ENCODE measurements at regions not wholly inside any gene's neighbourhood (a gene's known extent, or its start where the extent isn't known, plus 50 kb on each side); places are given as distances from the start of the nearest gene placed in this dataset.
A peak's percentile ranks its signal among the peaks of the same experiment; 100 is the strongest.

DNA sequence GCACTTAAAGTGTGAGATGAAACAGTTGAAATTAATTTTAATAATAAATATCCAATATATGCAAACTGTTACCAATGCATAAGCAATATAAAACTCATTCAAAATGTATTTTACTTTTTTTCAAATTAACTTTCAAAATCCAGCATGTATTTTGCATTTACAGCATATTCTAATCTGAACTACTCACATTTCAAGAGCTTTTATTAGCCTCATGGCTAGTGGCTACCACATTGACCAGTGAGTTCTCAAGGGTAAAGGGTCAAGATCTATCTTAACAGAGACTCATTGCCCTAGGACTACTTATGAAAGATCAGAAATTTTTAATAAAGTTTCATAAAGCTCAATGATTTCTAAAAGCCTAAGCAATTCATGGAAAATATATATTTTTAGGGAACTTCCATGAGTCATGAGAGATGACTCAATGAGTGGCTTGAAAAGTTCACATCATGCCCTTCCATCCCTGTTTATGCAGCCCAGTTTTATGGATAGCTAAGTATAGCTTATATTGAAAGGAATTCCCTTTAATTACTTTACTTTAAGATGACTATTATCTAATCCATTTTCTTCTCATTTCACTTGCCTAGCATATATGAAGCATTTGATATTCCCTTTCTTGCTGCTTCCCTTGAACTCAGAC is 608.6 kb downstream of the SLCO4C1 start (continued):
- TF ChIP-seq, protein P1, sequence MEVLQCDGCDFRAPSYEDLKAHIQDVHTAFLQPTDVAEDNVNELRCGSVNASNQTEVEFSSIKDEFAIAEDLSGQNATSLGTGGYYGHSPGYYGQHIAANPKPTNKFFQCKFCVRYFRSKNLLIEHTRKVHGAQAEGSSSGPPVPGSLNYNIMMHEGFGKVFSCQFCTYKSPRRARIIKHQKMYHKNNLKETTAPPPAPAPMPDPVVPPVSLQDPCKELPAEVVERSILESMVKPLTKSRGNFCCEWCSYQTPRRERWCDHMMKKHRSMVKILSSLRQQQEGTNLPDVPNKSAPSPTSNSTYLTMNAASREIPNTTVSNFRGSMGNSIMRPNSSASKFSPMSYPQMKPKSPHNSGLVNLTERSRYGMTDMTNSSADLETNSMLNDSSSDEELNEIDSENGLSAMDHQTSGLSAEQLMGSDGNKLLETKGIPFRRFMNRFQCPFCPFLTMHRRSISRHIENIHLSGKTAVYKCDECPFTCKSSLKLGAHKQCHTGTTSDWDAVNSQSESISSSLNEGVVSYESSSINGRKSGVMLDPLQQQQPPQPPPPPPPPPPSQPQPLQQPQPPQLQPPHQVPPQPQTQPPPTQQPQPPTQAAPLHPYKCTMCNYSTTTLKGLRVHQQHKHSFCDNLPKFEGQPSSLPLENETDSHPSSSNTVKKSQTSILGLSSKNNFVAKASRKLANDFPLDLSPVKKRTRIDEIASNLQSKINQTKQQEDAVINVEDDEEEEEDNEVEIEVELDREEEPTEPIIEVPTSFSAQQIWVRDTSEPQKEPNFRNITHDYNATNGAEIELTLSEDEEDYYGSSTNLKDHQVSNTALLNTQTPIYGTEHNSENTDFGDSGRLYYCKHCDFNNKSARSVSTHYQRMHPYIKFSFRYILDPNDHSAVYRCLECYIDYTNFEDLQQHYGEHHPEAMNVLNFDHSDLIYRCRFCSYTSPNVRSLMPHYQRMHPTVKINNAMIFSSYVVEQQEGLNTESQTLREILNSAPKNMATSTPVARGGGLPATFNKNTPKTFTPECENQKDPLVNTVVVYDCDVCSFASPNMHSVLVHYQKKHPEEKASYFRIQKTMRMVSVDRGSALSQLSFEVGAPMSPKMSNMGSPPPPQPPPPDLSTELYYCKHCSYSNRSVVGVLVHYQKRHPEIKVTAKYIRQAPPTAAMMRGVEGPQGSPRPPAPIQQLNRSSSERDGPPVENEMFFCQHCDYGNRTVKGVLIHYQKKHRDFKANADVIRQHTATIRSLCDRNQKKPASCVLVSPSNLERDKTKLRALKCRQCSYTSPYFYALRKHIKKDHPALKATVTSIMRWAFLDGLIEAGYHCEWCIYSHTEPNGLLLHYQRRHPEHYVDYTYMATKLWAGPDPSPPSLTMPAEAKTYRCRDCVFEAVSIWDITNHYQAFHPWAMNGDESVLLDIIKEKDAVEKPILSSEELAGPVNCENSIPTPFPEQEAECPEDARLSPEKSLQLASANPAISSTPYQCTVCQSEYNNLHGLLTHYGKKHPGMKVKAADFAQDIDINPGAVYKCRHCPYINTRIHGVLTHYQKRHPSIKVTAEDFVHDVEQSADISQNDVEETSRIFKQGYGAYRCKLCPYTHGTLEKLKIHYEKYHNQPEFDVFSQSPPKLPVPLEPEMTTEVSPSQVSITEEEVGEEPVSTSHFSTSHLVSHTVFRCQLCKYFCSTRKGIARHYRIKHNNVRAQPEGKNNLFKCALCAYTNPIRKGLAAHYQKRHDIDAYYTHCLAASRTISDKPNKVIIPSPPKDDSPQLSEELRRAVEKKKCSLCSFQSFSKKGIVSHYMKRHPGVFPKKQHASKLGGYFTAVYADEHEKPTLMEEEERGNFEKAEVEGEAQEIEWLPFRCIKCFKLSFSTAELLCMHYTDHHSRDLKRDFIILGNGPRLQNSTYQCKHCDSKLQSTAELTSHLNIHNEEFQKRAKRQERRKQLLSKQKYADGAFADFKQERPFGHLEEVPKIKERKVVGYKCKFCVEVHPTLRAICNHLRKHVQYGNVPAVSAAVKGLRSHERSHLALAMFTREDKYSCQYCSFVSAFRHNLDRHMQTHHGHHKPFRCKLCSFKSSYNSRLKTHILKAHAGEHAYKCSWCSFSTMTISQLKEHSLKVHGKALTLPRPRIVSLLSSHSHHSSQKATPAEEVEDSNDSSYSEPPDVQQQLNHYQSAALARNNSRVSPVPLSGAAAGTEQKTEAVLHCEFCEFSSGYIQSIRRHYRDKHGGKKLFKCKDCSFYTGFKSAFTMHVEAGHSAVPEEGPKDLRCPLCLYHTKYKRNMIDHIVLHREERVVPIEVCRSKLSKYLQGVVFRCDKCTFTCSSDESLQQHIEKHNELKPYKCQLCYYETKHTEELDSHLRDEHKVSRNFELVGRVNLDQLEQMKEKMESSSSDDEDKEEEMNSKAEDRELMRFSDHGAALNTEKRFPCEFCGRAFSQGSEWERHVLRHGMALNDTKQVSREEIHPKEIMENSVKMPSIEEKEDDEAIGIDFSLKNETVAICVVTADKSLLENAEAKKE (CRISPR knock-in tag; IDR thresholded peaks at IDR 0.05) = no peak
- no peak for TF ChIP-seq EZH2 (IDR thresholded peaks at IDR 0.05; ENCODE audit: low read depth, unreplicated experiment)
- no peak for TF ChIP-seq POLR2AphosphoS5 (IDR thresholded peaks at IDR 0.05; ENCODE audit: low read depth)
- TF ChIP-seq, protein P2, sequence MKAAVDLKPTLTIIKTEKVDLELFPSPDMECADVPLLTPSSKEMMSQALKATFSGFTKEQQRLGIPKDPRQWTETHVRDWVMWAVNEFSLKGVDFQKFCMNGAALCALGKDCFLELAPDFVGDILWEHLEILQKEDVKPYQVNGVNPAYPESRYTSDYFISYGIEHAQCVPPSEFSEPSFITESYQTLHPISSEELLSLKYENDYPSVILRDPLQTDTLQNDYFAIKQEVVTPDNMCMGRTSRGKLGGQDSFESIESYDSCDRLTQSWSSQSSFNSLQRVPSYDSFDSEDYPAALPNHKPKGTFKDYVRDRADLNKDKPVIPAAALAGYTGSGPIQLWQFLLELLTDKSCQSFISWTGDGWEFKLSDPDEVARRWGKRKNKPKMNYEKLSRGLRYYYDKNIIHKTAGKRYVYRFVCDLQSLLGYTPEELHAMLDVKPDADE (IDR thresholded peaks at IDR 0.05) = no peak
- TF ChIP-seq CREB1 (CRISPR knock-in tag; IDR thresholded peaks at IDR 0.05; ENCODE audit: low read depth) = no peak
- no peak for TF ChIP-seq STAT1 (IDR thresholded peaks at IDR 0.05; ENCODE audit: unreplicated experiment)

DNA sequence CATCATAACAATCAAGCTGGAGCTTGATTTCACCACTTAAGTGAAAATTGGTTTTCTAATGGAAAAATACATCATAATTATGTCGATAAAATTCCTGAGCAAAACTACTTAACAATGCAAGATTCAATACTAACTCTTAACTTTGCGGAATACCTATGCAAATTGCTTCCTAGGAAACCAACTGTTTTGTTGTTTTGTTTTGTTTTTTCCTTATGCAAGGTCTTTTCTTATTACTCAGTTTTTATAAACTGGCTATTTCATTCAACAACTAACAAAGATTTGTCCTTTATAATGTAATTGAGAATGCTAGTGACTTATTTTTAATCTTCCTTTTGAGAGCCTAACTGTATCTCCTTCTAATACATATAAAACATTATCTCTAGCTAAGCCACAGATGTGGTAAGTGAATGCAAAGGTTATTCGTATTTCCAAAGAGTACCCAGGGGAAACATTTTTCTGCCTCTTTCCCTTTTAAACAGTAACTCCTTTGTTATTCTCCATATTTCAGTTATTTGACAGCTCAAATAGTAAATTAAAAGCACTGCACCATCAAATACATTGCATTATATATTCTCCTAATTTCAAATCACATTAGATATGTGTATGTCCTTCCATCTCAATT is 609.4 kb downstream of the SLCO4C1 start:
- Histone ChIP-seq H3K9me2 (ENCODE audit: insufficient read depth) (no peaks in the 10 kb centered on the region), H4K20me1 (replicated peaks; ENCODE audit: insufficient read depth) (no peaks in the 10 kb centered on the region), H3K36me3 (ENCODE audit: insufficient read depth) (no peaks in the 10 kb centered on the region), H3K4me2 (peak overlapping the region; percentile 1; the same call in 1 of the 2 replicates), H3K27me3 (ENCODE audit: insufficient read depth) (no peaks in the 10 kb centered on the region), H3K4me1 (ENCODE audit: insufficient read depth) (peaks cover 11% of the 10 kb centered on the region), H3K79me2 (replicated peaks; ENCODE audit: insufficient read depth) (no peaks in the 10 kb centered on the region), H3K4me3 (no peak overlapping the region), H3K27ac (ENCODE audit: low read depth) (no peak overlapping the region), H2AFZ (no peak overlapping the region), H3F3A (replicated peaks; ENCODE audit: low read depth) (no peaks in the 10 kb centered on the region)
- Mint-ChIP-seq H3K27me3 (ENCODE audit: insufficient read depth, low read depth, poor library complexity) (no peaks in the 10 kb centered on the region), H3K4me3 (no peak overlapping the region), H3K36me3 (ENCODE audit: low read depth) (no peaks in the 10 kb centered on the region), H3K4me1 (peaks cover 45% of the 10 kb centered on the region), H3K27ac (peak overlapping the region; percentile 34; the same call in 1 of the 2 replicates), H3K9me3 (no peaks in the 10 kb centered on the region)
- ATAC-seq (no peak), DNase-seq (ENCODE audit: low spot score) (peak; percentile 64)
- TF ChIP-seq, protein P2 (IDR thresholded peaks at IDR 0.05) = no peak
- no peak for TF ChIP-seq JUNB (IDR thresholded peaks at IDR 0.05; ENCODE audit: unreplicated experiment)
- TF ChIP-seq POLR2AphosphoS5 (IDR thresholded peaks at IDR 0.05; ENCODE audit: low read depth) = no peak
- TF ChIP-seq, protein P3, sequence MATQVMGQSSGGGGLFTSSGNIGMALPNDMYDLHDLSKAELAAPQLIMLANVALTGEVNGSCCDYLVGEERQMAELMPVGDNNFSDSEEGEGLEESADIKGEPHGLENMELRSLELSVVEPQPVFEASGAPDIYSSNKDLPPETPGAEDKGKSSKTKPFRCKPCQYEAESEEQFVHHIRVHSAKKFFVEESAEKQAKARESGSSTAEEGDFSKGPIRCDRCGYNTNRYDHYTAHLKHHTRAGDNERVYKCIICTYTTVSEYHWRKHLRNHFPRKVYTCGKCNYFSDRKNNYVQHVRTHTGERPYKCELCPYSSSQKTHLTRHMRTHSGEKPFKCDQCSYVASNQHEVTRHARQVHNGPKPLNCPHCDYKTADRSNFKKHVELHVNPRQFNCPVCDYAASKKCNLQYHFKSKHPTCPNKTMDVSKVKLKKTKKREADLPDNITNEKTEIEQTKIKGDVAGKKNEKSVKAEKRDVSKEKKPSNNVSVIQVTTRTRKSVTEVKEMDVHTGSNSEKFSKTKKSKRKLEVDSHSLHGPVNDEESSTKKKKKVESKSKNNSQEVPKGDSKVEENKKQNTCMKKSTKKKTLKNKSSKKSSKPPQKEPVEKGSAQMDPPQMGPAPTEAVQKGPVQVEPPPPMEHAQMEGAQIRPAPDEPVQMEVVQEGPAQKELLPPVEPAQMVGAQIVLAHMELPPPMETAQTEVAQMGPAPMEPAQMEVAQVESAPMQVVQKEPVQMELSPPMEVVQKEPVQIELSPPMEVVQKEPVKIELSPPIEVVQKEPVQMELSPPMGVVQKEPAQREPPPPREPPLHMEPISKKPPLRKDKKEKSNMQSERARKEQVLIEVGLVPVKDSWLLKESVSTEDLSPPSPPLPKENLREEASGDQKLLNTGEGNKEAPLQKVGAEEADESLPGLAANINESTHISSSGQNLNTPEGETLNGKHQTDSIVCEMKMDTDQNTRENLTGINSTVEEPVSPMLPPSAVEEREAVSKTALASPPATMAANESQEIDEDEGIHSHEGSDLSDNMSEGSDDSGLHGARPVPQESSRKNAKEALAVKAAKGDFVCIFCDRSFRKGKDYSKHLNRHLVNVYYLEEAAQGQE (IDR thresholded peaks at IDR 0.05; ENCODE audit: unreplicated experiment) = no peak
